ENCODE measurements at regions not wholly inside any gene's neighbourhood (a gene's known extent, or its start where the extent isn't known, plus 50 kb on each side); places are given as distances from the start of the nearest gene placed in this dataset.

GRCh38 chr1:117286562-117286961 is 75.8 kb upstream of the VTCN1 start:
- WGBS: 79% methylated on average over 2 of the region's 2 CpGs
- Histone ChIP-seq H3K4me1 (ENCODE audit: control insufficient read depth in 4 of 4, insufficient read depth in 4 of 4, low read length in 3 of 4) (no peaks in the 10 kb centered on the region), H3K27me3 (ENCODE audit: control insufficient read depth in 4 of 4, insufficient read depth in 4 of 4, low read length in 3 of 4) (peaks cover 0 to 5% (median 0%) of the 10 kb centered on the region in 4 donors), H3K9ac (ENCODE audit: low read depth in 1 of 2, low read length in 2 of 2) (no peak overlapping the region), H3K36me3 (ENCODE audit: control insufficient read depth in 4 of 4, insufficient read depth in 3 of 4, low read depth in 1 of 4, low read length in 3 of 4) (no peaks in the 10 kb centered on the region), H3K4me3 (ENCODE audit: low read depth in 1 of 3, low read length in 3 of 3) (no peak overlapping the region), H3K27ac (ENCODE audit: low read depth in 1 of 2, low read length in 2 of 2) (no peak overlapping the region), H3K9me3 (ENCODE audit: control insufficient read depth in 4 of 4, low read length in 3 of 4) (no peaks in the 10 kb centered on the region)
- TF ChIP-seq YY1 (IDR thresholded peaks at IDR 0.05) (no peak), EGR1 (IDR thresholded peaks at IDR 0.05; ENCODE audit: low read depth in 2 of 2) (no peak), RXRA (IDR thresholded peaks at IDR 0.05) (no peak), ATF3 (IDR thresholded peaks at IDR 0.05) (no peak), GABPA (IDR thresholded peaks at IDR 0.05 in 1 of 2, conservative IDR thresholded peaks at IDR 0.05 in 1 of 2) (no peak), JUND (IDR thresholded peaks at IDR 0.05) (no peak), FOXA1 (IDR thresholded peaks at IDR 0.05) (no peak), FOXA2 (IDR thresholded peaks at IDR 0.05) (no peak), SP1 (IDR thresholded peaks at IDR 0.05) (no peak), REST (IDR thresholded peaks at IDR 0.05) (no peak), MAX (IDR thresholded peaks at IDR 0.05) (no peak)
- no peak for DNase-seq (ENCODE audit: low spot score)

GRCh38 chr1:117286145-117286544 is 75.4 kb upstream of the VTCN1 start:
- H3K27ac ChIP-seq (ENCODE audit: low read depth in 1 of 2, low read length in 2 of 2): no peak overlapping the region
- no peak for TF ChIP-seq TAF1 (conservative IDR thresholded peaks at IDR 0.05)
- TF ChIP-seq REST (IDR thresholded peaks at IDR 0.05): no peak
- no peak for TF ChIP-seq ATF3 (IDR thresholded peaks at IDR 0.05)
- no peak for TF ChIP-seq RAD21 (IDR thresholded peaks at IDR 0.05)
- TF ChIP-seq YY1 (IDR thresholded peaks at IDR 0.05): no peak
- TF ChIP-seq ZBTB33 (IDR thresholded peaks at IDR 0.05): no peak
- no peak for TF ChIP-seq HNF4A (conservative IDR thresholded peaks at IDR 0.05)
- TF ChIP-seq SP1 (IDR thresholded peaks at IDR 0.05): no peak
- TF ChIP-seq MAX (IDR thresholded peaks at IDR 0.05): no peak
- no peak for TF ChIP-seq RXRA (IDR thresholded peaks at IDR 0.05)
- no peak for TF ChIP-seq NR2F2 (IDR thresholded peaks at IDR 0.05)
- no peak for TF ChIP-seq HNF4G (IDR thresholded peaks at IDR 0.05)
- TF ChIP-seq FOXA1 (IDR thresholded peaks at IDR 0.05): no peak
- no peak for TF ChIP-seq JUND (IDR thresholded peaks at IDR 0.05)
- no peak for TF ChIP-seq GABPA (IDR thresholded peaks at IDR 0.05 in 1 of 2, conservative IDR thresholded peaks at IDR 0.05 in 1 of 2)
- 29% methylated on average over 1 of the region's 1 CpG for WGBS
- H3K27me3 ChIP-seq (ENCODE audit: control insufficient read depth in 4 of 4, insufficient read depth in 4 of 4, low read length in 3 of 4): peaks cover 0 to 5% (median 0%) of the 10 kb centered on the region in 4 donors
- no peaks in the 10 kb centered on the region for H3K9me3 ChIP-seq (ENCODE audit: control insufficient read depth in 4 of 4, low read length in 3 of 4)
- H3K9ac ChIP-seq (ENCODE audit: low read depth in 1 of 2, low read length in 2 of 2): no peak overlapping the region
- H3K36me3 ChIP-seq (ENCODE audit: control insufficient read depth in 4 of 4, insufficient read depth in 3 of 4, low read depth in 1 of 4, low read length in 3 of 4): no peaks in the 10 kb centered on the region
- DNase-seq (ENCODE audit: low spot score): no peak
- H3K4me1 ChIP-seq (ENCODE audit: control insufficient read depth in 4 of 4, insufficient read depth in 4 of 4, low read length in 3 of 4): no peaks in the 10 kb centered on the region
- H3K4me3 ChIP-seq (ENCODE audit: low read depth in 1 of 3, low read length in 3 of 3): no peak overlapping the region
